KMS-11 (cell line): ENCODE measurements at regions not wholly inside any gene's neighbourhood (a gene's known extent, or its start where the extent isn't known, plus 50 kb on each side); places are given as distances from the start of the nearest gene placed in this dataset.

ENCODE experiments used
- H2AFZ ChIP-seq: fragments of 200-600 bp; sonication (generic); 2 replicates; pipeline ENCODE4 v1.6.1; 2016; ENCODE audit warnings: antibody characterized with exemption, mixed run types, low read depth
- H3K27ac ChIP-seq: fragments of 200-600 bp; sonication (generic); 2 replicates; pipeline ENCODE4 v1.6.1; 2016; ENCODE audit warnings: mild to moderate bottlenecking, mixed run types
- H3K27me3 ChIP-seq: fragments of 200-600 bp; sonication (generic); 2 replicates; pipeline ENCODE4 v1.6.1; 2017; ENCODE audit warnings: mild to moderate bottlenecking, low read depth, mixed run types, moderate library complexity; ENCODE audit not compliant: insufficient read depth
- H3K36me3 ChIP-seq: fragments of 200-600 bp; sonication (generic); 2 replicates; pipeline ENCODE4 v1.6.1; 2017; ENCODE audit warnings: mild to moderate bottlenecking, mixed run types; ENCODE audit not compliant: insufficient read depth
- H3K4me1 ChIP-seq: fragments of 200-600 bp; sonication (generic); 2 replicates; pipeline ENCODE4 v1.6.1; 2016; ENCODE audit warnings: mild to moderate bottlenecking, low read depth, mixed run types; ENCODE audit not compliant: poor library complexity, severe bottlenecking
- H3K4me2 ChIP-seq: fragments of 200-600 bp; sonication (generic); 2 replicates; pipeline ENCODE4 v1.7.0; 2016; ENCODE audit warnings: mild to moderate bottlenecking, mixed run types
- H3K4me3 ChIP-seq: fragments of 200-600 bp; sonication (generic); IDR thresholded peaks from 2 replicates; pipeline ENCODE4 v1.6.1; 2017; ENCODE audit warnings: low read depth, low read length, mixed read lengths; ENCODE audit not compliant: insufficient read depth
- H3K79me2 ChIP-seq: fragments of 200-600 bp; sonication (generic); 2 replicates; pipeline ENCODE4 v1.6.1; 2016; ENCODE audit warnings: low read depth, mixed run types; ENCODE audit not compliant: insufficient read depth
- H3K9ac ChIP-seq: fragments of 200-600 bp; sonication (generic); 2 replicates; pipeline ENCODE4 v1.6.1; 2016; ENCODE audit warnings: mild to moderate bottlenecking, mixed run types
- H4K20me1 ChIP-seq: fragments of 200-600 bp; sonication (generic); 2 replicates; pipeline ENCODE4 v1.6.1; 2016; ENCODE audit warnings: mild to moderate bottlenecking, mixed run types; ENCODE audit not compliant: insufficient read depth
- TF ChIP-seq, protein P1 (sequence below): fragments of 200-600 bp; sonication (generic); conservative IDR thresholded peaks from 2 replicates; pipeline ENCODE4 v1.6.1; 2017; ENCODE audit warnings: low read depth, mild to moderate bottlenecking, antibody characterized with exemption, low read length, moderate library complexity, mixed read lengths

DNA sequence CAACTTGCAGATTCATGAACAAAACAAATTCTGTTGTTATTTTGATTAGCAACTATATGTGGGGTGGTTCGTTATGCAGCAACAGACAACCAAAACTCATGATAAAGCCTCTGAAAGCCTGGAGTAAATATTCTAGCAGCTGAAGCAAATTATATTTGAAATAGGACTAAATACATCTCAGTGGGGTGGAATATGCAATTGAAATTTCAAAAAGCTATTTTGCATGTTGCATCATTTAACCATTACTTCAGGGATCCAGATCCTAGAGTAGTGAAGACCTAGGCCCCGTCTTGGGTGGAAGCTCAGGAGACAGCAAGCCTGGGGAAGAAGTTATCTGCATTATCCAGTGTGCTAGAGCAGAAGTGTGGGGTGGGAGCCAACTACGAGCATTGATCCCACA lies 114.7 kb downstream of the PPM1A start:
- H4K20me1 ChIP-seq, result no peaks in the 10 kb centered on the region
- TF ChIP-seq, protein P1, sequence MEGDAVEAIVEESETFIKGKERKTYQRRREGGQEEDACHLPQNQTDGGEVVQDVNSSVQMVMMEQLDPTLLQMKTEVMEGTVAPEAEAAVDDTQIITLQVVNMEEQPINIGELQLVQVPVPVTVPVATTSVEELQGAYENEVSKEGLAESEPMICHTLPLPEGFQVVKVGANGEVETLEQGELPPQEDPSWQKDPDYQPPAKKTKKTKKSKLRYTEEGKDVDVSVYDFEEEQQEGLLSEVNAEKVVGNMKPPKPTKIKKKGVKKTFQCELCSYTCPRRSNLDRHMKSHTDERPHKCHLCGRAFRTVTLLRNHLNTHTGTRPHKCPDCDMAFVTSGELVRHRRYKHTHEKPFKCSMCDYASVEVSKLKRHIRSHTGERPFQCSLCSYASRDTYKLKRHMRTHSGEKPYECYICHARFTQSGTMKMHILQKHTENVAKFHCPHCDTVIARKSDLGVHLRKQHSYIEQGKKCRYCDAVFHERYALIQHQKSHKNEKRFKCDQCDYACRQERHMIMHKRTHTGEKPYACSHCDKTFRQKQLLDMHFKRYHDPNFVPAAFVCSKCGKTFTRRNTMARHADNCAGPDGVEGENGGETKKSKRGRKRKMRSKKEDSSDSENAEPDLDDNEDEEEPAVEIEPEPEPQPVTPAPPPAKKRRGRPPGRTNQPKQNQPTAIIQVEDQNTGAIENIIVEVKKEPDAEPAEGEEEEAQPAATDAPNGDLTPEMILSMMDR, result no peak
- no peak overlapping the region for H3K4me2 ChIP-seq
- H3K27me3 ChIP-seq, result no peaks in the 10 kb centered on the region
- H3K36me3 ChIP-seq, result no peaks in the 10 kb centered on the region
- H3K27ac ChIP-seq, result no peak overlapping the region
- H2AFZ ChIP-seq, result no peak overlapping the region
- H3K9ac ChIP-seq, result no peak overlapping the region
- H3K79me2 ChIP-seq, result no peaks in the 10 kb centered on the region
- no peak overlapping the region for H3K4me3 ChIP-seq
- H3K4me1 ChIP-seq, result no peaks in the 10 kb centered on the region

DNA sequence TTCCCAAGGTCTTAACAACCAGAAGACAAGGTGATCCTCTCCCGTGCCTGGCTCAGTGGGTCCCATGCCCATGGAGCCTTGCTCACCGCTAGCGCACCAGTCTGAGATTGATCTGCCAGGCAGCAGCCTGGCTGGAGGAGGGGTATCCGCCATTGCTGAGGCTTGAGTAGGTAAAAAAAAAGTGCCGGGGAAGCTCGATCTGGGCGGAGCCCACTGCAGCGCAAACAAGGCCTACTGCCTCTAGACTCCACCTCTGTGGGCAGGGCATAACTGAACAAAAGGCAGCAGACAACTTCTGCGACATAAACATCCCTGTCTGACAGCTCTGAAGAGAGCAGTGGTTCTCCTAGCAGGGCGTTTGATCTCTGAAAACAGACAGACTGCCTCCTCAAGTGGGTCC lies 104.0 kb downstream of the C14orf39 start:
- H3K4me2 ChIP-seq, result no peak overlapping the region
- no peak overlapping the region for H2AFZ ChIP-seq

More for the DNA sequence above, 104.0 kb downstream of the C14orf39 start:
- no peak overlapping the region for H3K9ac ChIP-seq
- H3K27me3 ChIP-seq, result no peaks in the 10 kb centered on the region
- H3K4me1 ChIP-seq, result no peaks in the 10 kb centered on the region
- H3K27ac ChIP-seq, result no peak overlapping the region
- H4K20me1 ChIP-seq, result no peaks in the 10 kb centered on the region
- no peak overlapping the region for H3K4me3 ChIP-seq
- TF ChIP-seq, protein P1, result no peak
- H3K36me3 ChIP-seq, result no peaks in the 10 kb centered on the region
- no peaks in the 10 kb centered on the region for H3K79me2 ChIP-seq
